Fibroblast of skin of right quadriceps (primary cell): ENCODE measurements at regions not wholly inside any gene's neighbourhood (a gene's known extent, or its start where the extent isn't known, plus 50 kb on each side); places are given as distances from the start of the nearest gene placed in this dataset.

ENCODE experiments used
- DNase-seq: peaks from one replicate; pipeline ENCODE4 v3.0.0-alpha.2; 2013

DNA sequence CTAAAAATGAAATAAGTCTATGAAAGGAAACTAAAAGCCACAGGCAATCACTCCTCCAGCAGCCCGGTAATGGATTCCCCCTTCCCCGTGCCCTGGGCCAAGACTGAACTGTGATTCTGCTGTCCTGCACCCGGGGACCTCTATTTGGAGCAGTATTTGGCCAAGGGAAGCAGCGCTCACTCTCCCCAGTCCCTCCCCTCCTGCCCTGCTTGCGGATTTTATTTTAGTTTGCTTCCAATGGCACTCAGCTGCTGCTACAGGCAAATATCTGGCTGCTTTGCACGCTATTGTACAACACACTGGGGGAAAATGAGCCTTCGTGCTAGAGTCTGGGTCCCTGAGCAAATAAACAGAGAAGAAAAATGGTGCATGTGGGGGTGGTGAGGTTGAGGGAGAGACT lies 975.7 kb upstream of the RBFOX1 start:
- no peak for DNase-seq

GRCh38 chr16:6349725-6350124 lies 982.9 kb upstream of the RBFOX1 start:
- DNase-seq = no peak

- no peak for DNase-seq
Observed at GRCh38 chr16:6345090-6345489, 987.6 kb upstream of the RBFOX1 start.

- no peak for DNase-seq
Observed at GRCh38 chr16:6343157-6343556, 989.5 kb upstream of the RBFOX1 start.

GRCh38 chr16:6341981-6342380 lies 990.7 kb upstream of the RBFOX1 start:
- no peak for DNase-seq

DNA sequence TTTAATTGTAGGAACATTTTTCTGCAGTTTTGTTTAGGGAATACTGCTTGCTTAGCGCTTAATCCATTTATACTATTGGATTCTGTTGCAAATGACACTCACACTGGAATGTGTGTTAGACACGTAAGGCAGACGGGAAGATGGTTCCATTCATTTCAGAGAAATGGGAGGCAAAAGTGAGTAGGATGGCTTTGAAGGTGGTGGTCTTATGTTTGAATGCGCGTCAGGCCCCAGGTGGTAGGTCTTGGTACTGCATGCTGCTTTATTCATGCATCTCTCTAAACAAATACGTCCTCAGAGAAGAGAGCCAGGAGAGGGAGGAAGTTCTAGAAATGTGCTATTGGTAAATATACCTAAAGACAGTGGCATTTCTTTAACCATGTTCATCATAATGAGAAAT lies 997.6 kb upstream of the RBFOX1 start:
- no peak for DNase-seq

DNA sequence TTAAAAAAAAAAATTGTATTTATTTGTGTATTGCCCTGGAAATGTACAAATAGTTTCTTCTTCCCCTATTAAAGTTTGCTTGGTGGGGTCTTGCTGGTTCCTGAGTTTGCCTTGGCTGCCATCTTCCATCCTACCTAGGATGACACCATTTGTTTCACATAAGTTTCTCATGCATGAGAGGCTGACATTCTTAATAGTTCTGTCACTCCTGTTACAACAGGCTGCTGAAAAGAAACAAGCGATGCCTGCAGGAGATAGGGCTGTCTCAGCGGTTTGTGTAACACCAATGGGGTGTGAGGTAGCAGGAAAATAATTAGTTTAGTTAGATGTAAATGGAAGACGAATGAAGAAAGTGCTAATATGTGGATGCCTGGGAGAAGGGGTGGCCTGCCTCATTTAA lies 1000.9 kb upstream of the RBFOX1 start:
- no peak for DNase-seq

- DNase-seq = no peak
Observed at GRCh38 chr16:6317934-6318333, 1014.7 kb upstream of the RBFOX1 start.

GRCh38 chr16:6309271-6309670 lies 1023.4 kb upstream of the RBFOX1 start:
- no peak for DNase-seq

DNA sequence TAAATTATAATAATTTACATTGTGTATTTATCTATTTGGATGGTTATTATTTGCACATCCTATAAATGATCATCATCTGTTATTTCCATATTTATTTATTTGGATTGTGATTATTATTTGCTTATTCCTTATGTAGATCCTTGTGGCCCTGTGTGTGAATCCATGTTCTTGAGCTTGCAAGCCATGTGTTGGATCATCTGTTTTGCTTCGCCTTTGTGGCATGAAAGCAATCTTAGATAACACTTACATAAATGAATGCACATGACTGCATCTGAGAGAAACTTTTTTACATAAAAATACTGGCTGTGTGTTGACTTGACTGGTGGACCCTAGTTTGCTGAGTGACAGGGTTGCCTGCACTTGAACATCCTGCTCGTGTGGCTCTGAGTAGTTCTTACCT lies 1024.5 kb upstream of the RBFOX1 start:
- DNase-seq = no peak

DNA sequence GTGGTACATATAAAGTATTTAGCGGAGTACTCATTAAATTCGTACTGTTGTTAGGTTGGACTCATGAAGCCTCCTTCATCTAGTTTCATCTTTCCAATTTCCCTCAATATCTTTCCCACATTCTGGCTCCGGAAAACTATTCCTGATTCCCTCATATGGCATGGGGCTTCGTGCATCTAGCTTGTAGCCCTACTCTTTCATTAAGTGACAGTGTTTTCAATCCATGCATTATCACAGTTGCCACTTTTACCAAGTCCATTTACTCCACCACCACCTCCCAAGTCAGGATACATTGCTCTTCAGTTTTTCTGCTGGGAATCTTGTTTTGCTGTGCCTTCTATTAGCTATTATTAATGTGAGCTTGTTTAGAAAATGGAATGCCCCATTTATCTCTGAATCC lies 1032.1 kb upstream of the RBFOX1 start:
- no peak for DNase-seq

GRCh38 chr16:6297666-6298410 lies 1034.8 kb upstream of the RBFOX1 start:
- no peak for DNase-seq

DNA sequence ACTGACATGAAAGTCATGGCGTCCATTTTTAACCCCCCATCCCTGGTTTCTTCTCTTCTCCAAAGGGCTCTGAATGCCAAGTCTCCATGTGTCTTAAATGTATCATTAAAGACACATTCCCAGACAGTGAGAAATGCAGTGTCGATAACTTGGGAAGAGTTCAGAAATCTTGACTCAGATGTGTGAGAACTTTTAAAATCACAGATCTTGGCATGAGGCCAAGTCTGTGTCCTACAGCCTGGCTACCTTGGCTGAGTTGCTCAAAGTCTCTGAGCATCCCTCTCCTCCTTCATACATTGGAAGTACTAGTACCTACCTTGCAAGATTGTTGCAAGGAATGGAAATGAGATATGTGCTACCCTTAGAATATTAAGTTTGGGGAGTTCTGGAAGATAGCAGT lies 1046.5 kb upstream of the RBFOX1 start:
- no peak for DNase-seq

DNA sequence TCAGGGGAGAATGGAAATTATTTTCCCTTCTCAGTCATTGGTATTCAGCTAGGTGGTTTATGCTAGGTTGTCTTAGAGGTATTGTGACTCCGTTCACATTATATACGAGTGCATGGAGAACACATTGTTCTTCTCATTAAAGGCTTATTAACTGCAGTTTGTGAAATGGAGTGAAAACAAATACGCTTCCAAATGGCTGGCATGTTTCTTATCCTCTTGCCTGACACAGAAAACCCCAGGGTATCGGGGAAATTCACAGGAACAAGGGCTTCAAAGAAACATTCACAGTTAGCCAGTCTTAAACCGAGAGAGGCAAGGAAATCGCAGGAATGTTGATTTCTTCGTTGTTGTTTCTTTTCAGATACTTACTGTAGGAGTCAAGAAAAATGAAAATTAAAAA lies 1047.9 kb upstream of the RBFOX1 start:
- no peak for DNase-seq

GRCh38 chr16:6281994-6282393 lies 1050.7 kb upstream of the RBFOX1 start:
- no peak for DNase-seq

DNA sequence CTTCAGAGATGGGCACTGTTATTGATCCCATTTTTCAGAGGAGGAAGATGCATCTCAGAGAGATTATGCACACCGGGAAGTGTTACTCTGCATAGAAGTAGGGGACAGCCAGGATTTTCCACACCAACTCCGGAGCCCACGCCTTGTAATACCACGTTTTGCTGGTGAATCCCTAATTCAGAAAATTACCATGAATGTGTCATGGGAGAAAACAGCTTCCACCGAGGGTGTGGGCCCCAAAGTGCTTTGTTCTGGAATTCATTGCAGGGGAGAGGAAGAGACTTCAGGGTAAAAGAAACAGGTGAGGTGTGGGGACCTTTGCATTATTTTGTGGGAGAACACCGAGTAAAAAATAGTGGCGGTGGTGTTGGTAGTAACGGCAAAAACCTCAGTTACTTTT lies 1051.4 kb upstream of the RBFOX1 start:
- no peak for DNase-seq

- no peak for DNase-seq
Observed at GRCh38 chr16:6280055-6280454, 1052.6 kb upstream of the RBFOX1 start.

- DNase-seq = no peak
Observed at GRCh38 chr16:6279286-6279685, 1053.4 kb upstream of the RBFOX1 start.

GRCh38 chr16:6274351-6274750 lies 1058.3 kb upstream of the RBFOX1 start:
- no peak for DNase-seq

DNA sequence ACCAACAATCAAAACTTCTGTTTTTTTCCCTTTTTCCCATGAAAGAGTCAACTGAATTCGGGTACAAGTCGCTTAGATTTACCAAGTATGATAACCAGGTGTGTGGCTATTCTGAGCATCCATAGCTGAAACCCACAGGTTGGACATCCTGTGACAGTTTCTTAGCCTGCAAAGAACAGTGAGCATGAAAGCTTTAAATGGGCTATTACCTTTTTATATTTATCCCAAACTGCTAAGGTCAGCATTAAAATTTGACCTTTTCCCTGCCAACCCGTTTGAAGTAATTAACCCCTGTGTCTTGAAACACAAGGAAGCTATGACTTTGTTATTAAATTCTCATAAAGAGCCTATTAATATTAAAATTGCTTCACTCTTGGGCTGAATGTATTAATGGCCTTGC lies 1065.0 kb upstream of the RBFOX1 start:
- DNase-seq = no peak

DNA sequence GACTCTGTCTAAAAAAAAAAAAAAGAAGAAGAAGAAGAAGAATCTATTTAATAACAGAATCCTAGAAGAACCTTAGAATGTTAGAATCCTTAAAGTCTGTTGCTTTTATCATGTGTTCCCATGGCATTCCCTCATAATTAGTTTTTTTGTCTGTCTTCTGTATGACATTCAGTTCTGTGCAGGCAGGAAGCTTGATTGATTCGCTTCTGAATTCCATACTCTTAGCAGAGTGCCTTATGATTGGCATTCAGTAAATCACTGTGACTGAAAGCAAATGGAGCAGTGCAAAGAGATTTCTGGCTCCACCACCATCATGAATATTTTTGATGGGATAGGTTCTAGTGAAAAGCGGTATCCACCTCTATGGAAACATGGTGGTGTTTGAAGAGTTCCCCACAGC lies 1065.9 kb upstream of the RBFOX1 start:
- no peak for DNase-seq

DNA sequence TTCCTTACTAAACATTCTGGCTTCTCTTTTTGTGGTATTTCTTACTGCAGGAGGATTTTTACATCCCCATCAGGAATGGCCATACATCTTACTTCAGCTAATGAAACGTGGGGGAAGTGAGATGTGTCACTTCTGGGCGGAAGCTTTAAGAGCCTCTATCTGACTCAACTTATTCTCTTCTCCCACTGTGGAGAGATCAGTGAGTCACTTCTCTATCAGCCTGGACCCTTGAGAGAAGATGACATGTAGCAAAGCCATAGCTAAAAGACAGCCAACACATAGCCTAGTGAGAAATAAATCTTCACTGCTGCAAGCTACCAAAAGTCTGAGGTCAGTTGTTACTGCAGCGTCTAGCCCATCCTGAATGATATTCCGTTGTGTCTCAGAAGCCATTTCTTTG lies 1066.7 kb upstream of the RBFOX1 start:
- peak; percentile 4 for DNase-seq

- no peak for DNase-seq
Observed at GRCh38 chr16:6258056-6258455, 1074.6 kb upstream of the RBFOX1 start.

GRCh38 chr16:6252541-6252940 lies 1080.1 kb upstream of the RBFOX1 start:
- no peak for DNase-seq

- DNase-seq = no peak
Observed at GRCh38 chr16:6250511-6250910, 1082.1 kb upstream of the RBFOX1 start.

DNA sequence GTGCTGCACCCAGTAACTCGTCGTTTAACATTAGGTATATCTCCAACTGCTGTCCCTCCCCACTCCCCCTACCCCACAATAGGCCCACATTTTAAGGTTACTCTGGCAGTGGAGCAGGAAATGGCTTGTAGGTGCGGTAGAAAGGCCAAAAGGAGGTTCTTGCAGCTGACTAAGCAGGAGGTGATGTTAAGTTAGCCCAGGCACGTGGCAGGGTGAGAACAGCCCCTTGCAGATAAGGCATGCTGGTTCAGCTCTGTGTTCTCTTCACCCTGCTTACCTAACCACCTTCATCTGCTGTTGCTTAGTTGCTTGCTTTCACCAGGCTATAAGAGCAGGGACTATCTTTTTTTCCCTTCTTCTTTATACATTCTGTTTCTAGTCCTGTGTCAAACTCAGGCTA lies 1082.8 kb upstream of the RBFOX1 start:
- no peak for DNase-seq
